GM19463 (cell line): ENCODE measurements at regions not wholly inside any gene's neighbourhood (a gene's known extent, or its start where the extent isn't known, plus 50 kb on each side); places are given as distances from the start of the nearest gene placed in this dataset.
"Not testable (repeated sequence)": the region's sequence is repeated elsewhere in the genome, so short reads cannot be mapped to it uniquely, and the experiment has no call there.

Experiments
- ATAC-seq: cut with Tn5 transposase; IDR thresholded peaks from one replicate; pipeline ENCODE4 v1.9.1; 2021; ENCODE audit warnings: mild to moderate bottlenecking, moderate library complexity; ENCODE audit not compliant: unreplicated experiment

DNA sequence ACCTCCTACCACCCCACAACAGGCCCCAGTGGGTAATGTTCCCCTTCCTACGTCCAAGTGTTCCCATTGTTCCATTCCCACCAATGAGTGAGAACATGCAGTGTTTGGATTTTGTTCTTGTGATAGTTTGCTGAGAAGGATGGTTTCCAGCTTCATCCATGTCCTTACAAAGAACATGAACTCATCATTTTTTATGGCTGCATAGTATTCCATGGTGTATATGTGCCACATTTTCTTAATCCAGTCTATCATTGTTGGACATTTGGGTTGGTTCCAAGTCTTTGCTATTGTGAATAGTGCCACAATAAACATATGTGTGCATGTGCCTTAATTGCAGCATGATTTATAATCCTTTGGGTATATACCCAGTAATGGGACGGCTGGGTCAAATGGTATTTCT lies 81.6 kb downstream of the P2RY10 start:
- not testable (repeated sequence) for ATAC-seq

DNA sequence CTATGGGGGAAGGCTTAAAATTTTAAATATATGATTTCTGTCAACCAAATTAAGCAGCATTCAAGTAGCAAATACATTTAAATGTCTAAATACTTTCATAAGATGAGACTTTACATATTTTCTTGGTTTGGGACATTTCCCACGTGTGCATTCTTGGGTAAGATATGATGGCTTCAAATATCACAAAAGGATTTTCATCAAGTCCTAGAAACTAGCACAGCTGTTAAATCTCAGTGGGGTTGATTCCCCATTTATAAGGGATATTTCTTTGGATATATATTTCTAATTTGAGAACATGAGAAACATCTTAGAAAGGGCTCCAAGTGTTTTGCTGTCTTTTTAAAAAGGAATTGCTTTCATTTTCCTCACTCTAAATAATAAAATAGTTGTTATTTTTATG lies 90.2 kb downstream of the P2RY10 start:
- ATAC-seq = no peak

DNA sequence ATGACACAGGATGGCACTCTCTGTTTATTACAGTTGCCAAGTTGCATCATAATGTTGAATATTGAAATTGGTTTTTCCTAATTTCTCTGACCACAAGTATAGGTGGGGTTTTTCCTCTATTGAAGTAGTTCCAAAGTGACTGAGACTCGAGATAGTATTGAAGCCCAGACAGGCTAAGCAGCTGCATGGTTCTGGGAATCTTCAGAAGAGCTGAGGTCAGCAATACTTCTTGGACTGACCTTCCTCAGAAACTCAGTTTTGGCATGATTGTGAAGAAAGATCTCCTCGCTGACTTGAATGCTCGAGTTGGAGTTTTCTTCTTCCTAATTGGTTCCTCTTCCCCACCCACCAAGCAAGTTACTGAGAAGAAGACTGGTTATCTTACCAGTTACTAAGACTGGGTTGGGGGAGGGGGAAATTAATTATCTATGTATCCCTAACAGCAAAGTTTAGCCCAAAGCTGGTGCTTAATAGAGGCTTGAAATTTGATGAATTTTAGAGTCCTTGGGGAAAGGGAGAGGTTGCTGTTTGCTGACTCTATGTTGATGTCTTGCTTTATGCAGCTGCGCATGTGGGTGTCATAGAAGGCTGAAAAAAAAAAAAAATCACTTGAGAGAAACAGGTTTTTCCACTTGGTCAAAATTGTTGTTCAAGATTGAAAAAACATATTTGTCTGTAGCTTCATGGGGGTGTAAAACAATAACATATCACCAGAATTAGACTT lies 91.1 kb downstream of the P2RY10 start:
- ATAC-seq = no peak

DNA sequence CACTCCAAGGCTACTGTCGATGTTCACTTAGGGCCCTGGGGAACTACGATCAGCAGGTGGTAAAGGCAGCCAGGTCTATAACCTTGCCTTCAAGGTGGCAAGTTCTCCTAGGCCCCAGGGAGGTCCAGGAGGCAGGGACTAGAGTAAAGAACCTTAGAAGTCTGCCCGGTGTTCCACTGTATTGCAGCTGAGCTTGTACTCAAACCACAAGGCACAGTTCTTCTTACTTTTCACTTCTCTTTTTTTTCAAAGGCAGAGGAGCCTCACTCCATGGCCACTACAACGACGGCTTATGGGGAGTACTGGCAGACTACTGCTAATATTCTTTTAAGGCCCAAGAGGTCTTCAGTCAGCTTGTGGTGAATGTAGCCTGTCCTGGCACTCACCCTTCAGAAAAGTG lies 78.8 kb upstream of the GPR174 start:
- ATAC-seq = peak; percentile 96

DNA sequence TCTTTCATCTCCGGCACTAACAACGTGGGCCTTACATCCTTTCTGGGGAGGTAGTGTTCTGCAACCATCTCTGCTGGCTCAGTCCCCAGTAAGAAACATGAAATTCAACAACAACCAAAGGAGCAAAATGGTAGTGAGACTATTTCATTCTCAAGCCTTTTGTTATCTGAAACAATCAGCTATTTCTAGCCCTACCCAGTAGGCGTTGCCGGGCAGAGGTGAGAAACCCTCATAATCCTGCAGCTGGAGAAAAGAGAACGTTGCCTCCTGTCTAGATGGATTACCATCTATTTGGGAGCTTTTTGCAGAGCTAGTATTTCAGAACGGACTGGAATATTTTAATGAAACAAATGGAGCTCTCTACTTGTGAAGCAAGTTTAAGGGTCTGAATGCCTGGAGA lies 66.4 kb upstream of the GPR174 start:
- ATAC-seq = no peak

DNA sequence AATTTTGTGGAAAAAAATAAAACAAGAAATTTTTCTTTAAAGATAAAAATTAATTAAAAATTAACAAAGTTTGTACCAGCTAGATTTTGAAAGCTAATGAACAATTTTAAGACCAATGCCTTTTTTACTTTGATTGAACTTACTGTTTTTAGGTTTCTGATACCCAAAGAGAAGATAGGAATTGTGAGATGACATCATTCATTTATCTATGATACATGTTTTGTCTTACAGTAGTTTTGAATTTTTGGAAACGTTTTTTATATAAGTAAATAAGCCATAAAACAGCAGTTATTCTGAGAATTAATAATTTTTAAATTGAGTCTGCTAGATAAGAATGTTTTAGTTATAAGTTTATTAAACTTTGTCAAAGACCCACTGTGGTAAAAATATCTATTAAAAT lies 65.0 kb upstream of the GPR174 start:
- no peak for ATAC-seq

DNA sequence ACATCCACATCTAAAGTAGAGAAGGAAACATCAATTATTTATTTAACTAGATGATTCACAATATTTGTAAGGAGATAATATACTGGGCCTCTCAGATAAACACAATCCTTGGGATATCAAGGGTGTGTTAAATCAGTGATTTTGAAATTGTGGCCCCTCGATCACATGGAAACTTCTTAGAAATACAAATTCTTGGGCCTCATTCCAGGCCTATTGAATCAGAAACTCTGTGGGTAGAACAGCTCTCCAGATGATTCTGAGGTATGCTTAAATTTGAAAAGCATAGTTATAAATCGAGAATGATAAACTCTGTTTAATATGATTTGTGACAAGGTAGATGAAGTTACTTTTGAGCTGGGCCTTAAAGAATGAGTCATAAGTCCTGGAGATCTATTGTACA lies 64.3 kb upstream of the GPR174 start:
- ATAC-seq = no peak

DNA sequence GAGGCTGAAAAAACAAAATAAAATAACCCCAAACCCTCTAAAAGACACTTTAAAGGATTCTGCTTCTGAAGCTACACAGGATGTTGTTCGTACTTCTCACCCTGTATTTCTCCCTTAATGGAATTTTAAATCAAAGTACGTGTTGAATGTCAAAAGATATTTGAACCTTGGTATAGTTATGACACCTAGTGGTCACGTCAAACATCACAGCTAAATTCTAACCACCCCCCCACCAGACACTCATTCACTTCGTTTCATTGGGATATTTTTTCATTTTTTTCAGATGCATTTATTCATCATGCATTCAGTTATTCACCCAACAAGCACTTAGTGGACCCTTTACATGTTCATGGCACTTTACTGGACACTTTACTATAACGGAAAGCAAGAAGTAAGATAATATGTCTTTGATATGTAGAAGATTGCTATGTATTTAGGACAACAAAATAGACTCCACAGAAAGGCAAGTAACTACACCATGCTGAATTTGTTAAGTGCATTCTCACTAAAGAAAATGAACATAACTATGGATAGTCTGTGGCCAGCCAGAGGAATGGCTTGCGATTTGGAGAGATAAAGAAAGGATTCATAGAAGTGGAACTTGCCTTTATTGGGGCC lies 62.5 kb upstream of the GPR174 start:
- peak; percentile 79 for ATAC-seq

DNA sequence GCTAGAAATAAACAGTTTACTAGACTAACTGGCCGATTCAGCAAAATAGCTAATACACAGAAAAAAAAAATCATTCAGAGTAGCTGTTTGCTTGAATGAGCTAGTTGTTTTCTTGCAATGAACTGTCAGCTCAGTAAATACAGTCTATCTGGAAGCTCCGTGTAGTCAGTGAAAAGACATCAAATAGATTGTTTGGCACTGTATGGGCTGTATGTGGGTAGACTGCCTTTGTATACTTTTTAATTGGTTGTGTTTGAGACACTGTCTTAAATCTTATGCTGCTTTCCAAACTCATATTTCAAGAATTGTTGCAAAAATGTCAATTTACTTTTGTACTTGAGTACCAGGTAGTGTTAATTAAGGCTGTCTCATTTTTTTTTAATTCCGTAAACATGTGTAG lies 61.6 kb upstream of the GPR174 start:
- no peak for ATAC-seq

DNA sequence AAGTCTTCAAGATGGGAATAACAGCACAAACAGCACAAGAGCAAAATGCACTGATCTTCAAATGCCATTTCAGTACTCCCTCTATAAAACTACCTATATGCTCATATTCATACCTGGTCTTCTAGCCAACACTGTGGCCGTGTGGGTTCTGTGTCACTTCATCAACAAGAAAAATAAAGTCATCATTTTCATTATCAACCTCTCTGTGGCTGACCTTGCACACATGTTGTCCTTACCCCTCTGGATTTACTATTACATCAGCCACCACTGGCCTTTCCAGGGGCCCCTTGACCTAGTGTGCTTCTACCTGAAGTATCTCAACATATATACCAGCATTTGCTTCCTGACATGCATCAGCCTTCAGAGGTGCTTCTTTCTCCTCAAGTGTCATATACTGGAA lies 59.6 kb upstream of the GPR174 start:
- ATAC-seq = no peak

DNA sequence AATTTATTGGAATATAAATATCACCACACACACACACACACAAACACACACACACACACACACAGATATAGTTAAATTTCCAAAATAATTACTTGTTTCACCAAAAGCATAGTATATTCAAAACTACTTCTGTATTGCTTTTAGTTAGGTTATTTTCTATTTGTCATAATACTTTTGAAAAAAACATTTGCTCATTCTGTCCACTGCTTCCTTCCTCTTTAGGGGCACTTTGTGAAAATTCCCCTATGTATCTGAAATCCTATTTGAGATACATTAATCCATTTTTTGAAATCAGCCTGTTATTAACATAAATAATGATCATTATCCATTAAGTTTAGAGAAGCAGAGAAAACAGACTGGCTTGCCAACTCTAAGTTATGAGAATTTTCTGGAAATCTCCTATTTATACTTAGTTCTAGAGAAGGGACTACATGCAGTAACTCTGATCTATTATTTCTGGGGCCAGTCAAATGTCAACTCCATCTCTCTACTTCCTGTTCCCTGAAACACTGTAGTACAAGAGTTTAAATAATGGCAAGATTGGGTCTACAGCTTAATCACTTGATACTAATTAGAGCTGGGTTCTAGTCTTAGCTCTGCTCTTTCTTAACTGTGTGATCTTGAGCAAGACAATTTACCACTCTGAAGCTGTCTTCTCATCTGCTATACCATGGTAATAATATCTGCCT lies 54.4 kb upstream of the GPR174 start:
- no peak for ATAC-seq

DNA sequence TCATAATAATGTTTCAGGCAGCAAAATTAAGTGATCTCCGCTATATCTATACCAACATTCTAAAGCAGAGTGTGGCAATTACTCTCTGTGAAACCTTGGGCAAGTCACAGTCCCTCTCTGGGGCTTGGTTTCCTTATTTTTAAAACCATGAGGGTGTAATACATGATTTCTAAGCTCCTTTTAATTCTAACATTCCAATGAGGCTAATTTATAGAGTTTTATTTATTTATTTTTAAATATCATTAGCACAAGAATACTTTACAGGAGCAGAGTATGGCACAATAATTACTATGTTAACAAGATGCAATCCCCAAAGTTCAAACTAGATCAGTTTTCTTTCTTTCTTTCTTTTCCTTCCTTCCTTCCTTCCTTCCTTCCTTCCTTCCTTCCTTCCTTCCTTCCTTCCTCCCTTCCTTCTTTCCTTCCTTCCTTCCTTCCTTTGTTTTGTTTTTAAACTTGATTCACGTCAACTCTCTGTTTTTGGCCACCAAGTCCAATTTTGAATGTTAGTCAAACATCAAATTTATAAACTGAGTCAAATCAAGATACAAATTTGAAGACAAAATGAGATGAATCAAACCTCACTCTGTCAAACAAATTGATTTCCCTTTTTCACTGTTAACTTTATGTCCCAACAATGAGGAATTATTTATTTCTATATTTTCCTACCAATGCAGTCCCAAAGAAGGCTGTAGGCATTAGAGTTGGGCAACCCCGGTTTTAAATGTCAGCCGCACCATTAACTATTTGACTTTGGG lies 50.2 kb upstream of the GPR174 start:
- ATAC-seq = no peak
